ENCODE measurements at regions not wholly inside any gene's neighbourhood (a gene's known extent, or its start where the extent isn't known, plus 50 kb on each side); places are given as distances from the start of the nearest gene placed in this dataset.

DNA sequence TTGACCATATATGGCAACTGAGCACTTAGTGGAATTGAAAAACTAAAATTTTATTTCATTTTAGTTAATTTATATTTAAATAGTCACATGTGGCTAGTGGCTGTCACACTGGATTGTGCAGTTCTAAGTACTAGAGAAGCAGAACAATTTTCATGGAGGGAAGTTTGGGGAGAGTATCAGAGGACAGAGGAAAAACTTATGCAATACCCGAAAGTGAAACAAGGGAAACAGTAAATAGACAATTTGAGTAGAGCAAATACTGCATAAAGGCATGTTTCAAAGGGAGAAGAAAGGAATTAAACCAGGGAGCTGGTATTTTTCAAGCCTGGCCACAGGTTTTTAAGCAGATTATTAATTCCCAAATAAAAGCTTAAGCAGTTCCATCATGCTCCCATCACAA lies 590.5 kb upstream of the RORB start:
- H3K4me3 ChIP-seq (ENCODE audit: low read depth, low read length): no peak overlapping the region
- TF ChIP-seq, protein P1, sequence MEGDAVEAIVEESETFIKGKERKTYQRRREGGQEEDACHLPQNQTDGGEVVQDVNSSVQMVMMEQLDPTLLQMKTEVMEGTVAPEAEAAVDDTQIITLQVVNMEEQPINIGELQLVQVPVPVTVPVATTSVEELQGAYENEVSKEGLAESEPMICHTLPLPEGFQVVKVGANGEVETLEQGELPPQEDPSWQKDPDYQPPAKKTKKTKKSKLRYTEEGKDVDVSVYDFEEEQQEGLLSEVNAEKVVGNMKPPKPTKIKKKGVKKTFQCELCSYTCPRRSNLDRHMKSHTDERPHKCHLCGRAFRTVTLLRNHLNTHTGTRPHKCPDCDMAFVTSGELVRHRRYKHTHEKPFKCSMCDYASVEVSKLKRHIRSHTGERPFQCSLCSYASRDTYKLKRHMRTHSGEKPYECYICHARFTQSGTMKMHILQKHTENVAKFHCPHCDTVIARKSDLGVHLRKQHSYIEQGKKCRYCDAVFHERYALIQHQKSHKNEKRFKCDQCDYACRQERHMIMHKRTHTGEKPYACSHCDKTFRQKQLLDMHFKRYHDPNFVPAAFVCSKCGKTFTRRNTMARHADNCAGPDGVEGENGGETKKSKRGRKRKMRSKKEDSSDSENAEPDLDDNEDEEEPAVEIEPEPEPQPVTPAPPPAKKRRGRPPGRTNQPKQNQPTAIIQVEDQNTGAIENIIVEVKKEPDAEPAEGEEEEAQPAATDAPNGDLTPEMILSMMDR (IDR thresholded peaks at IDR 0.05; ENCODE audit: borderline replicate concordance, insufficient read depth, low read depth, low read length): no peak

DNA sequence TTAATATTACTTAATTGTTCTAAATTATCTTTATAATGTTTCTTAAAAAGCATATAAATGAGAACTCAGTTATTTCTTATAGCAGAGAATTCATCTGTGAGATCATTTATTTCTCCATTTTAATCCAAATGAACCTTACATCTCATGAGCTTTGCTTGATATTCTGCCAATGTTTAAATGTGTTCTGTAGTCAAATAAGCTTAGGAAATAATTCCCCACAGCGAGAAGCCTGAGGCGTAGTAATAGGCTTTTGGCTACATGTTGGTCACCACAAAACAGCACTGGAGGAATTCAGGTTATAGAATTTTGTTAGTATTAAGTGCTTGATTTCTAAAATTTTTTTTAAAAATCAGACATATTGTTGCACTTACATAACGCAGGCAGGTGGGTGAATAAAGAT lies 585.3 kb upstream of the RORB start:
- TF ChIP-seq, protein P1 (IDR thresholded peaks at IDR 0.05; ENCODE audit: borderline replicate concordance, insufficient read depth, low read depth, low read length): no peak
- no peak overlapping the region for H3K4me3 ChIP-seq (ENCODE audit: low read depth, low read length)

DNA sequence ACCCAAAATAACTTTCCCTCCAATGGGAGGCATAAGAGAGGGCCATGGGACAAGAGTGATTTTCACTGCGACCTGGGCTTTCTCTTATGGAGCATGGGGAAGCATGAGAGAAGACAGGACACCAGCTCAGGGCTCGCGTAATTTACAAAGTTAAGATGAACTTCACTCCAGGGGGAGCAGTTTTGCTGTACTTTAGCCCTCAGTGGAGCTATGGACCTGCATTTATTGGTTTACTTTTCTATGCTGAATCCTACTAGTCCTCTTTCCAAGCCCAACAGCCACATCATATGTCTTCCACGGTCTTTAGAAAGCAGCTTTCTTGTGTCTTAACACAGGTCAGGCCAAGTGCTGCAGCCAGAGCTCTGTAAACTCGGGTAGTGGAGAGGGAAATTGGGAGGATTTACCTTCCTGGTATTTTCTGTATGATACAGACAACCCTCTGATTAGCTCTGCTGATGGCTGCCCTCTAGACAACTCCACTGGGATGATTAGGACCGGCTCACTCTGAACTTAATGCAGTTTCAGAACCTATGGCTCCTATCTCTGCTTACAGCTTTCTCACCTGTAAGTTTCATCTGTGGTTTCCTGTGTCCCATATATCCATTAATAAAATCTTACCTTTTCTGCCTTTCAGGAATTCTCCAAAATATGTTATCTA lies 581.0 kb upstream of the RORB start:
- no peak overlapping the region for H3K4me3 ChIP-seq (ENCODE audit: low read depth, low read length)
- TF ChIP-seq, protein P1 (IDR thresholded peaks at IDR 0.05; ENCODE audit: borderline replicate concordance, insufficient read depth, low read depth, low read length): no peak

DNA sequence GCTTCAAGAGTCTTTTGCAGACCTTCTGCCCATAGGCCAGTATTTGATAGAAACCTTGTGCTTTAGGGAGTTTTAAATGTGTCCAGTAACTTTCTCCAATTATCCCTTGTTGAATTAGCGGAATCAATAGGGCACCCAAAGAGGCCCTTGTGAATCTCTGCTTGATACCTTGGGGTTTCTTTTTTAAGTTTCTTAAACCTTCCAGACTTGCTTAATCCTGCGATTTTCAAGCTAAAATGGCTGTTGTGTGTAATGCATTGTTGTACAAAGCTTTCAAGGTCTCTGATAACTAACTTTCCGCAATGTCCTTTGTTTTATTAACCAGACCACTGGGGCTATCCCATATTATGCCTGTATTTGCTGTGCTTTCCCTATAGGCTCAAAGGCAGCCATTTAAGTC lies 577.4 kb upstream of the RORB start:
- TF ChIP-seq, protein P1 (IDR thresholded peaks at IDR 0.05; ENCODE audit: borderline replicate concordance, insufficient read depth, low read depth, low read length): no peak
- no peak overlapping the region for H3K4me3 ChIP-seq (ENCODE audit: low read depth, low read length)

DNA sequence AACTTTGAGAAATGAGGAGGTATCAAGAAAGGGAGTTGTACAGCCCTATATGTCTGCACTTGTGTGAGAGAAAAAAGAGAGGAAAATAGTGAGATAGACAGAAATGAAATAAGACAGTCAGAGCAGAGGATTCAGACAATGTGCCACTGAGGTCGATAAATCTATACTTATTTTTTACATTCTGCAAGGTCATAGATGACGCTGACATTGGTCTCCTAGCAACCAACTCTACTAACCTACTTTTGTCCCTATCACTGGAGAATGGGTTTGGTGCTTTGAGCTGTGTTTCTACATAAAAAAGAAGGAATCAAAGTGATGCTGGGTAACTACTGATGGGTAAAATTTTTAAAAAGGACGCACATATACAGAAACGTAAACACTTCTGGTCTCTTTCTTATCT lies 573.3 kb upstream of the RORB start:
- TF ChIP-seq, protein P1 (IDR thresholded peaks at IDR 0.05; ENCODE audit: borderline replicate concordance, insufficient read depth, low read depth, low read length): no peak
- H3K4me3 ChIP-seq (ENCODE audit: low read depth, low read length): no peak overlapping the region

DNA sequence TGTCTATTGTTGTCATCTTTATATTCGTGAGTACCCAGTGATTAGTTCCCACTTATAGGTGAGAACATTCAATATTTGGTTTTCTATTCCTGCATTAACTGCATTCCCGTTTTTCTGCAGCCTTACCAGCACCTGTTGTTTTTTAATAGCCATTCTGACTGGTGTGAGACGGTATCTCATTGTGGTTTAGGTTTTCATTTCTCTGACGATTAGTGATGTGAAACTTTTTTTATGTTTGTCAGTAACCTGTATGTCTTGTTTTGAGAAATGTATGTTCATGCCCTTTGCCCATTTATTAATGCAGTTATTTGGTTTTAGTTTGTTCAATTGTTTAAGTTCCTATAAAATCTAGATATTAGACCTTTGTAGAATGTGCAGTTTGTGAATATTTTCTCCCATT lies 546.0 kb upstream of the RORB start:
- TF ChIP-seq, protein P1 (IDR thresholded peaks at IDR 0.05; ENCODE audit: borderline replicate concordance, insufficient read depth, low read depth, low read length): no peak

DNA sequence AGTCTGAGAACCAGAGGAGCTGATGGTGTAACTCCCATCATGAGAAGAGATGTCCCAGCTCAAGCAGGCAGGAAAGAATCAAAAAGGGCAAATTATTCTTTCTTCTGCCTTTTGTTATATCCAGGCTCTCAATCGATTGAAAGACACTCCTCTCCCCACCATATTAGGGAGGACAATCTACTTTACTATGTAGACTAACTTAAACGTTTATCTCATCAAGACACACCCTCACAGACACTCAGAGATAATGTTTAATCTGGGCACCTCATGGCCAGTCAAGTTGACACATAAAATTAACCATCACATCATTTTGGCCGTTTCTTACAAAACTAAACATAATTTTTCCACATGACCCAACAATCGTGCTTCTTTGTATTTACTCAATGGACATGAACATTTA lies 534.3 kb upstream of the RORB start:
- TF ChIP-seq, protein P1 (IDR thresholded peaks at IDR 0.05; ENCODE audit: borderline replicate concordance, insufficient read depth, low read depth, low read length): no peak
- no peak overlapping the region for H3K4me3 ChIP-seq (ENCODE audit: low read depth, low read length)

More for the DNA sequence above, 546.0 kb upstream of the RORB start:
- no peak overlapping the region for H3K4me3 ChIP-seq (ENCODE audit: low read depth, low read length)

Data from GM12875 (cell line).